ENCODE measurements at regions not wholly inside any gene's neighbourhood (a gene's known extent, or its start where the extent isn't known, plus 50 kb on each side); places are given as distances from the start of the nearest gene placed in this dataset.
"Not testable (repeated sequence)": the region's sequence is repeated elsewhere in the genome, so short reads cannot be mapped to it uniquely, and the experiment has no call there.

GRCh38 chr4:3599951-3600350, 67.7 kb upstream of the LRPAP1 start:
- H3K4me1 ChIP-seq (ENCODE audit: insufficient read depth) = no peaks in the 10 kb centered on the region
- intact Hi-C loops (cut with DNase I) = no loop called here
- no peak overlapping the region for H3K27ac ChIP-seq
- 27 to 63% (median 42%) methylated on average over 9 of the region's 9 CpGs for WGBS, 3 donors
- TF ChIP-seq POLR2A (IDR thresholded peaks at IDR 0.05) (no peak), CTCF (IDR thresholded peaks at IDR 0.05) (no peak), EP300 (IDR thresholded peaks at IDR 0.05) (no peak)
- H3K4me3 ChIP-seq = no peak overlapping the region
- no peak for DNase-seq
- H3K27me3 ChIP-seq = no peaks in the 10 kb centered on the region
- H3K9me3 ChIP-seq = no peaks in the 10 kb centered on the region
- no peaks in the 10 kb centered on the region for H3K36me3 ChIP-seq

GRCh38 chr4:3598695-3599227, 66.5 kb upstream of the LRPAP1 start:
- Histone ChIP-seq H3K9me3 (no peaks in the 10 kb centered on the region), H3K27me3 (no peaks in the 10 kb centered on the region), H3K36me3 (no peaks in the 10 kb centered on the region), H3K4me1 (ENCODE audit: insufficient read depth) (no peaks in the 10 kb centered on the region), H3K27ac (no peak overlapping the region), H3K4me3 (no peak overlapping the region)
- no peak for DNase-seq
- 72 to 92% (median 86%) methylated on average over 8 of the region's 8 CpGs for WGBS, 3 donors
- intact Hi-C loops (cut with DNase I) = no loop called here
- TF ChIP-seq POLR2A (IDR thresholded peaks at IDR 0.05) = no peak
- no peak for TF ChIP-seq EP300 (IDR thresholded peaks at IDR 0.05)
- TF ChIP-seq CTCF (IDR thresholded peaks at IDR 0.05) = no peak

GRCh38 chr4:3597896-3598505, 65.8 kb upstream of the LRPAP1 start:
- intact Hi-C loops (cut with DNase I); H3K36me3 ChIP-seq; H3K9me3 ChIP-seq; H3K27ac ChIP-seq; H3K4me3 ChIP-seq; H3K27me3 ChIP-seq; DNase-seq; H3K4me1 ChIP-seq (ENCODE audit: insufficient read depth): not testable (repeated sequence)
- WGBS, 3 donors = 56 to 64% (median 62%) methylated on average over 13 of the region's 13 CpGs

GRCh38 chr4:3596957-3597733, 64.9 kb upstream of the LRPAP1 start:
- H3K27me3 ChIP-seq; intact Hi-C loops (cut with DNase I); H3K36me3 ChIP-seq; H3K4me3 ChIP-seq; H3K9me3 ChIP-seq; H3K4me1 ChIP-seq (ENCODE audit: insufficient read depth); H3K27ac ChIP-seq; DNase-seq: not testable (repeated sequence)
- WGBS, 3 donors = 45 to 61% (median 60%) methylated on average over 23 of the region's 23 CpGs

GRCh38 chr4:3595627-3596291, 63.5 kb upstream of the LRPAP1 start:
- H3K27ac ChIP-seq; H3K4me3 ChIP-seq; DNase-seq; H3K4me1 ChIP-seq (ENCODE audit: insufficient read depth); H3K9me3 ChIP-seq; intact Hi-C loops (cut with DNase I); H3K36me3 ChIP-seq; H3K27me3 ChIP-seq: not testable (repeated sequence)
- WGBS, 3 donors = 84 to 87% (median 87%) methylated on average over 24 to 26 of the region's 27 CpGs

GRCh38 chr4:3594751-3595150, 62.5 kb upstream of the LRPAP1 start:
- intact Hi-C loops (cut with DNase I); DNase-seq; H3K36me3 ChIP-seq; H3K4me1 ChIP-seq (ENCODE audit: insufficient read depth); H3K9me3 ChIP-seq; H3K4me3 ChIP-seq; H3K27me3 ChIP-seq; H3K27ac ChIP-seq: not testable (repeated sequence)
- WGBS, 3 donors = 81 to 91% (median 87%) methylated on average over 9 of the region's 9 CpGs

- H3K27ac ChIP-seq; DNase-seq; H3K36me3 ChIP-seq; H3K9me3 ChIP-seq; H3K4me3 ChIP-seq; intact Hi-C loops (cut with DNase I); H3K27me3 ChIP-seq; H3K4me1 ChIP-seq (ENCODE audit: insufficient read depth): not testable (repeated sequence)
- WGBS, 3 donors = 36 to 53% (median 41%) methylated on average over 21 of the region's 21 CpGs
These were observed 58.0 kb upstream of the LRPAP1 start for GRCh38 chr4:3589946-3590924.

- H3K4me3 ChIP-seq; DNase-seq; H3K9me3 ChIP-seq; H3K27ac ChIP-seq; H3K27me3 ChIP-seq; intact Hi-C loops (cut with DNase I); H3K36me3 ChIP-seq; H3K4me1 ChIP-seq (ENCODE audit: insufficient read depth): not testable (repeated sequence)
- 84 to 92% (median 86%) methylated on average over 10 to 11 of the region's 11 CpGs for WGBS, 3 donors
These were observed 57.2 kb upstream of the LRPAP1 start for GRCh38 chr4:3589379-3589778.

Data from ovary (tissue), 7 donors.